SJSA1 (cell line): ENCODE measurements at regions not wholly inside any gene's neighbourhood (a gene's known extent, or its start where the extent isn't known, plus 50 kb on each side); places are given as distances from the start of the nearest gene placed in this dataset.

Experiments used
- DNase-seq, 2 experiments: peaks; one replicate each; pipeline ENCODE4 v3.0.0-alpha.2; 2015 to 2020; ENCODE audit warnings: low spot score in 2 of 2, low read depth in 1 of 2
- H3K27ac ChIP-seq: fragments of 250-450 bp; sonication (Bioruptor Pico); 2 replicates; pipeline ENCODE4 v1.5.1; 2020; ENCODE audit warnings: mild to moderate bottlenecking, moderate library complexity
- H3K27me3 ChIP-seq: fragments of 250-450 bp; sonication (Bioruptor Pico); replicated peaks from 2 replicates; pipeline ENCODE4 v1.5.1; 2020; ENCODE audit warnings: mild to moderate bottlenecking, moderate library complexity
- H3K36me3 ChIP-seq: fragments of 250-450 bp; sonication (Bioruptor Pico); 2 replicates; pipeline ENCODE4 v1.5.1; 2020; ENCODE audit warnings: mild to moderate bottlenecking
- H3K4me1 ChIP-seq: fragments of 250-450 bp; sonication (Bioruptor Pico); replicated peaks from 2 replicates; pipeline ENCODE4 v1.6.1; 2021; ENCODE audit warnings: mild to moderate bottlenecking
- H3K4me3 ChIP-seq: fragments of 250-450 bp; sonication (Bioruptor Pico); 2 replicates; pipeline ENCODE4 v1.5.1; 2020; ENCODE audit warnings: mild to moderate bottlenecking
- H3K9me3 ChIP-seq: fragments of 250-450 bp; sonication (Bioruptor Pico); replicated peaks from 2 replicates; pipeline ENCODE4 v1.5.1; 2020; ENCODE audit warnings: mild to moderate bottlenecking

DNA sequence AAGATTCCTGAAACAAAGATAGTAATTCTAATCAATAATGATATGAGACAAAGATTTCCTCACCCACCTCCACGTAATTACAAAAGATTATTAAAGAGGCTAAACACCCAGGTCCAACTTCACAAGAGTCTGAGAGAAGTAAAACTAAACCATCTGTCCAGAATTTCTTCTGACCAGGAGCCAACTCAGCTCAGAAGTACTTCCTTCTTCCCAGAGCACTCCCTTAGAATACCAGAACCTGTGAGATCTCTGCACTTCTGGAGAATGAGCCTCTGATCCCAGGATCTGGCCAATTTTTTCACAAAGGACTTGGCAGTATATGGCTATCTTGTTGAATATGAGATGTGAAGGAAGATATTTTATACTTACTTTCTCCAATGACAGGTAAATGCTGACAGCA, 120.6 kb upstream of the PALMD start:
- Histone ChIP-seq H3K27me3 (no peaks in the 10 kb centered on the region), H3K36me3 (no peaks in the 10 kb centered on the region), H3K4me3 (no peak overlapping the region), H3K9me3 (no peaks in the 10 kb centered on the region), H3K27ac (no peak overlapping the region), H3K4me1 (no peaks in the 10 kb centered on the region)
- DNase-seq, result no peak

DNA sequence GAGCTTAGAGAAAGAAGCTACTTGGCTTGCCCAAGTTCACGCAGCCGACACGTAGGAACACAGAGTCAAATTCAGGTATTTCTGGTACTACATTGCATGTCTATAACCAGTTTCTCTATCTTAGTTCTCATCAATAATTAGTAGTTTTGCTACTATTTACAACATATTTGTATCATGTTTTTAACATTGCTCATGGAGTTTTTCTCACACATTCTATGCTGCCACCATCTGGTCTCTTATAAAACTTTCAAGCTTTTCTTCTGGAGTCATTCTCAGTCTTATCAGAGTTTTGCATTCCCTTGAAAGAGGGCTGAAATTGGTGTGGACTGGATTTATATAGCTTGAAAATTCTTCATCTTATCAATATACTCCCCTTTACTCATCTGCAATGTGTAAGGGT, 118.8 kb upstream of the PALMD start:
- H3K4me1 ChIP-seq, result no peaks in the 10 kb centered on the region
- DNase-seq, result no peak

DNA sequence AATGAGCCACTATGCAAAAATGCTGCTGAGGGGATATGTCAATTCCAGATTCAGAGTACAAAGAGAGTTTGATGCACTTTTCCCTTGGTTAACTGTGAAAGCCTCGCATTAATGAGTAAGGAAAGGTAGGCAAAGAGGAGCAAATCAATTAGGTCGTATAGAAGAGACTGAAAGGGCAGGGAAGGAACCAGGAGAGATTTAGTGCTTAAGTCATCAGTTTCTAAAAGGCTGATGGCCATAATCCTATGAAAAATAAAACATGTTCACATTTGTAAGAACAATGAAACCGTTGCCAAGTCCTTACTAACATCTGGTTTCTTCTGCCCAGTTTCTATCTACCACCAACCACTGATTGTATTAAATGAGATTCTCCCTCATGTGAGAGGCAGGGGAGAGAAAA, 118.4 kb upstream of the PALMD start:
- Histone ChIP-seq H3K36me3 (no peaks in the 10 kb centered on the region), H3K9me3 (no peaks in the 10 kb centered on the region), H3K4me3 (no peak overlapping the region), H3K4me1 (no peaks in the 10 kb centered on the region), H3K27ac (no peak overlapping the region), H3K27me3 (no peaks in the 10 kb centered on the region)
- DNase-seq, result no peak

More for the DNA sequence above, 118.8 kb upstream of the PALMD start:
- H3K27me3 ChIP-seq, result no peaks in the 10 kb centered on the region
- no peak overlapping the region for H3K27ac ChIP-seq
- H3K9me3 ChIP-seq, result no peaks in the 10 kb centered on the region
- H3K36me3 ChIP-seq, result no peaks in the 10 kb centered on the region
- H3K4me3 ChIP-seq, result no peak overlapping the region

DNA sequence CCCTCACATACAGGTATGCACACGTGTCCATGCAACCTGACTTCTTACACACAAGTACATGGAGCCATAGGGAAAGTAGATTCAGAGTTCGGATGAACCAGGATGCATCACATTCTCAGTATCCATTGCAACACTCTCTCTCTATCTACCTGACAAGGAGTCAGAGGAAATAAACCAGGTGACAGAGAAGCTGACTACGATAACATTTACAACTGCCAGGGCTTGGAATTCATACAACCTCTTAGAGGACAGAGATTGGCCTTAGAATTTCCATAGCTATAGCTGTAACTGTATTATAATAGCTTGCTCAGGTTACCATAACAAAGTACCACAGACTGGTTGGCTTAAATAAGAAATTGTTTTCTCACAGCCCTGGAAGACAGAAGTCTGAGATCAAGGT, 116.9 kb upstream of the PALMD start:
- no peaks in the 10 kb centered on the region for H3K9me3 ChIP-seq
- H3K27me3 ChIP-seq, result no peaks in the 10 kb centered on the region
- H3K4me1 ChIP-seq, result no peaks in the 10 kb centered on the region
- H3K4me3 ChIP-seq, result no peak overlapping the region
- DNase-seq, result no peak
- no peak overlapping the region for H3K27ac ChIP-seq
- H3K36me3 ChIP-seq, result no peaks in the 10 kb centered on the region

DNA sequence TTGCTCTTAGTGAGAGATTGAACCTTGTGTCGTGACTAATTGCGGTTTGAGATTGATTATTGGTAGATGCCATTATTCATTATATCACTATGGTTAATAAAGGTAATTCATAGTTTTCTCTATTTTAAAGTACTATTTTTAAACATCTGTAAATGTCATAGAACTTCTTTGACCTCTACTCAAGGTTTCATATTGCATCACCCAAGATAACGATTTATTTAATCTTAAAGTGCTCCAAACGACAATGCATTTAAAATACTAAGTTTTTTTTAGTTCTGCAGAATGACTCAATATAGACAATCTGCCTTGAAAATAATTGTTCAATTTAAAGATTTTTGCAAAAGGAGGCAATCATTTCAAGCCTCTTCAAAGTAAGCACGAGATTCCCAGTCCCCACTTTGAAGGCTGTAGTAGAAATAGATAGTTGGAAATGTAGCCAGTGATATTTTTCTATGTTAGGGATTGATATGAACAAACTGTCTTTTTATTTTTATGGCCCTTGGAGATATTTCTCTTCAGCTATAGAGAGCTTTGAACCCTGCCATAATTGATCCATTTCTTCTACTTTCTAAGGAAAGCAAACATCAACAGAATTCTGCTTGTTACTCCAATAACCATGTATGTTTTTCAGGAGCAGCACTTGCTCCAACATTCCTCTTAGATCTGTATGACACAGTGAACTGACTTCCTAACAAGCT, 114.2 kb upstream of the PALMD start:
- H3K36me3 ChIP-seq, result no peaks in the 10 kb centered on the region
- no peak overlapping the region for H3K27ac ChIP-seq
- no peaks in the 10 kb centered on the region for H3K9me3 ChIP-seq
- DNase-seq, result no peak
- H3K4me3 ChIP-seq, result no peak overlapping the region
- no peaks in the 10 kb centered on the region for H3K4me1 ChIP-seq
- H3K27me3 ChIP-seq, result no peaks in the 10 kb centered on the region

GRCh38 chr1:99532276-99532580, 113.7 kb upstream of the PALMD start:
- Histone ChIP-seq H3K27me3 (no peaks in the 10 kb centered on the region), H3K9me3 (no peaks in the 10 kb centered on the region), H3K27ac (no peak overlapping the region), H3K36me3 (no peaks in the 10 kb centered on the region), H3K4me3 (no peak overlapping the region), H3K4me1 (no peaks in the 10 kb centered on the region)
- DNase-seq, result no peak

DNA sequence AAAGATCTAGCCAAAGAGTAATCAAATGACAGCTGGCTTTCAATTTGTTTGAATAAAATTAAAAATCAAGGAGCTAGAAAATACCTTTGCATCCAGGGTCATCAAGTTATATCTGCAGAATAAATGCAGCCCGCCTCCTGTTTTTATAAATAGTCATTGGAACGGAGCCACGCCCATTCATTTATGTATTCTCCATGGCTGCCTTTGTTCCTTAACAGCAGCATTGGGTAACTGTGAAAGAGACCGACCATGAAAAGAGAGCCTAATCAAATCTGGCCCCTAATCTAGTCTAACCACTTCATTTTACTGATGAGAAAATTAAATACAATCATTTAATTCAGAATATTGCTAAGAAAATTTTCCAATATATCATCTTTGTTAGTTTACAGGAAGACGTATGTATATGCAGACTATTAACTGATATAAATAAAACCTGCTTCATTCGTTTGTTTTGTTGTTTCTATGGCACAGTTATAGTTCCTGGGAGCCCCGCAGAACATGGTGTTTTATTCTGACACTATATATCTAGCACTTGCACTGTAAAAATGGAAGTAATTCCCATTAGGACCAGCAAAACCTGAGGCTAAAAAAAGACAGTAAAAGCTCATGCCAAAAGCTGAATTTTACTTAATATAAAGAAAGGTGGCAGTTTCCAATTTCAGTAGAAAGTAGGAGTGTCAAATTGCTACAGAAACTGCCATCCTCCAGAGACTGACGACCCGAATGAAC, 111.8 kb upstream of the PALMD start:
- Histone ChIP-seq H3K36me3 (no peaks in the 10 kb centered on the region), H3K9me3 (no peaks in the 10 kb centered on the region), H3K4me1 (peaks cover 13% of the 10 kb centered on the region), H3K27me3 (no peaks in the 10 kb centered on the region), H3K4me3 (no peak overlapping the region), H3K27ac (no peak overlapping the region)
- no peak for DNase-seq

DNA sequence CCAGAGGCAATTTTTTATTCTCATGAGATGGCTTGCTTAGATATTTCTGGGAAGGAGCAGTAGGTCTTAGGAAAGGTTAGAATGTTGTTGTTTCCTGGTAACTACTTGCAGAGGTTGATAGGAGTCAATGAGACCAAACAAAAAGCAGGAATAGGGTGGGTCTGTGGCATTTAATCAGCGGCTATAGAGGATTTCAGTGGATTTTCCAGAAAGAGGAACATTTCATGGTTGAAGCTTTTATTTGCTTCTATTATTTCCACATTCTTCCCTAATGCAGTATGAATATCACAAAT, 111.3 kb upstream of the PALMD start:
- Histone ChIP-seq H3K9me3 (no peaks in the 10 kb centered on the region), H3K36me3 (no peaks in the 10 kb centered on the region), H3K4me1 (peaks cover 18% of the 10 kb centered on the region), H3K27ac (no peak overlapping the region), H3K4me3 (no peak overlapping the region), H3K27me3 (no peaks in the 10 kb centered on the region)
- no peak for DNase-seq

- Histone ChIP-seq H3K4me1 (peaks cover 21% of the 10 kb centered on the region), H3K27ac (no peak overlapping the region), H3K4me3 (no peak overlapping the region), H3K27me3 (no peaks in the 10 kb centered on the region), H3K36me3 (no peaks in the 10 kb centered on the region), H3K9me3 (no peaks in the 10 kb centered on the region)
- DNase-seq, result no peak
Observed at GRCh38 chr1:99535470-99536164, 110.3 kb upstream of the PALMD start.

- no peak overlapping the region for H3K27ac ChIP-seq
- H3K27me3 ChIP-seq, result no peaks in the 10 kb centered on the region
- H3K9me3 ChIP-seq, result no peaks in the 10 kb centered on the region
- H3K4me1 ChIP-seq, result peaks cover 21% of the 10 kb centered on the region
- no peak overlapping the region for H3K4me3 ChIP-seq
- no peak for DNase-seq
- H3K36me3 ChIP-seq, result no peaks in the 10 kb centered on the region
Observed at GRCh38 chr1:99537886-99538617, 107.9 kb upstream of the PALMD start.

DNA sequence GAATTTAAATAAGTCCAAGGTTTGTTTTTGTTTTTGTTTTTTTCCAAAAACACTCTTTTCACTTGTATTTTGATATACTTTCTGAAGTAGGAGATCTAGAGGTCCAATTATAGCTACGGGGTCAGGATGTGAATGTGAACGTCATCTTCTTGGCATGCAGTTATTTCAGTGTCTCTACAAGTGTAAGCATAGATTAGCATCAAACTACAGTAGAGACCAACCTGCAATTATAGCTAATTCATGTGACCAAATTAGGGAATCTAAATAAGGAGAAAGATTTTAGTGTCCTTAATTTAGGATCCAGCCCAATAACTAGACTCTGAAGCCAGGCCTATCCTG, 107.3 kb upstream of the PALMD start:
- H3K27me3 ChIP-seq, result no peaks in the 10 kb centered on the region
- peak in 1 of 2 experiments; percentile 41 for DNase-seq
- peak overlapping the region; percentile 41 for H3K27ac ChIP-seq
- no peaks in the 10 kb centered on the region for H3K9me3 ChIP-seq
- H3K4me1 ChIP-seq, result peaks cover 21% of the 10 kb centered on the region
- no peak overlapping the region for H3K4me3 ChIP-seq
- no peaks in the 10 kb centered on the region for H3K36me3 ChIP-seq

DNA sequence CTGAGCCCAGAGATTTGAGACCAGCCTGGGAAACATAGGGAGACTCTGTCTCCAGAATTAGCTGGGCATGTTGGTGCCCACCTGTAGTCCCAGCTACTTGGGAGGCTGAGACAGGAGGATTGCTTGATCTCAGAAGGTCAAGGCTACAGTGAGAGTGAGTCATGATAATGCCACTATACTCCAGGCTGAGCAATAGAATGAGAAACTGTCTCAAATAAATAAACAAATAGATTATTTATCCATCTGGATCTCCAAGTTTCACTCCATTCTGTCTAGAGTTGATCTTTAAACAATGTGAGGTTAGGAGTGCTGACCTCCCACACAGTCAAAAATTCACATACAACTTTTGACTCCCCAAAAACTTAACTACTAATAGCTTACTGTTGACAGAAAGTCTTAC, 106.8 kb upstream of the PALMD start:
- Histone ChIP-seq H3K27ac (peak overlapping the region; percentile 45), H3K4me3 (no peak overlapping the region), H3K27me3 (no peaks in the 10 kb centered on the region), H3K9me3 (no peaks in the 10 kb centered on the region), H3K4me1 (peaks cover 21% of the 10 kb centered on the region), H3K36me3 (no peaks in the 10 kb centered on the region)
- peak in 1 of 2 experiments; percentile 60 for DNase-seq

DNA sequence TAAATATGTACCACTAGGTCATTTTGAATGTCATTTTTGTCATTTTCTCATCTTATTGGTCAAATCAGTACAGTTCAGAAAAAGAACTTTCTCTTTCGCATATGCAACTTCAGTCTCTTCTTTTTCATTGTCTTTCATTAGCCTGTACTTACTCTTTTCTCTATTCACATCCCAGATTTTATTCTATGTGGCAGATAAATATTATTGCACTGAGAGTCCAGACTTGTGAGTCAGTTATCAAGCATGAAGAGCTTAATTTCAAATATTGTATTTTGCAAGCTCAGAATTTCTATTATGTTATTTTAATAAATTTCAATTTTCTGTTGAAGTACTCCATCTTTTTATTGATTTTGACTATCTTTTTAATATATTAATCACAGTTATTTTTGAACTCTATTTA, 105.2 kb upstream of the PALMD start:
- H3K4me1 ChIP-seq, result peaks cover 21% of the 10 kb centered on the region
- H3K27me3 ChIP-seq, result no peaks in the 10 kb centered on the region
- H3K36me3 ChIP-seq, result no peaks in the 10 kb centered on the region
- no peak for DNase-seq
- H3K9me3 ChIP-seq, result no peaks in the 10 kb centered on the region
- no peak overlapping the region for H3K27ac ChIP-seq
- no peak overlapping the region for H3K4me3 ChIP-seq

- no peak overlapping the region for H3K27ac ChIP-seq
- H3K27me3 ChIP-seq, result no peaks in the 10 kb centered on the region
- H3K4me1 ChIP-seq, result peaks cover 20% of the 10 kb centered on the region
- no peaks in the 10 kb centered on the region for H3K36me3 ChIP-seq
- H3K9me3 ChIP-seq, result no peaks in the 10 kb centered on the region
- no peak for DNase-seq
- no peak overlapping the region for H3K4me3 ChIP-seq
Observed at GRCh38 chr1:99544328-99544727, 101.6 kb upstream of the PALMD start.
